T-cell (primary cell): ENCODE measurements at regions not wholly inside any gene's neighbourhood (a gene's known extent, or its start where the extent isn't known, plus 50 kb on each side); places are given as distances from the start of the nearest gene placed in this dataset.

Source experiments
- ATAC-seq, 4 experiments: fragments of 200-7000 bp in 3 of 4; fragments of 150-1000 bp in 1 of 4; cut with Tn5 transposase; replicated peaks in 1 of 4; 1 replicate in 3 of 4; 2 replicates in 1 of 4; pipeline ENCODE4 v1.10.0; 2021; ENCODE audit warnings: moderate library complexity in 3 of 4, mild to moderate bottlenecking in 2 of 4, moderate number of reproducible peaks in 1 of 4
- CTCF ChIA-PET, 2 donors: fragments of 300-600 bp; sonication (Branson Sonifier 250); formaldehyde crosslinking; loops; one replicate each; lab custom pipeline; 2022; ENCODE audit warnings: antibody characterized with exemption in 2 of 2; lab: Charles Lee
- POLR2A ChIA-PET, 2 donors: fragments of 300-600 bp; sonication (Branson Sonifier 250); formaldehyde crosslinking; loops; one replicate each; lab custom pipeline; 2022; ENCODE audit warnings: antibody characterized with exemption in 2 of 2; lab: Charles Lee
- DNase-seq, 35 experiments: peaks; one replicate each; pipeline versions ENCODE4 v3.0.0 to v3.0.0-alpha.2; 2013 to 2023
- H3K27ac ChIP-seq: one replicate; pipeline ENCODE4 v1.5.1; 2013; ENCODE audit warnings: low read length
- H3K27me3 ChIP-seq, 2 experiments: replicated peaks in 1 of 2; 1 replicate in 1 of 2; 2 replicates in 1 of 2; pipeline versions ENCODE4 v1.6.1 to v1.7.0; 2013; ENCODE audit warnings: low read length in 1 of 2, mixed read lengths in 1 of 2; ENCODE audit not compliant: control insufficient read depth in 2 of 2, insufficient read depth in 2 of 2; ENCODE audit errors: extremely low read depth in 1 of 2
- H3K36me3 ChIP-seq, 2 donors: 1 replicate in 1 of 2; 2 replicates in 1 of 2; pipeline versions ENCODE4 v1.6.1 to v1.7.0; 2013; ENCODE audit warnings: low read length in 1 of 2; ENCODE audit not compliant: control insufficient read depth in 2 of 2, insufficient read depth in 1 of 2; ENCODE audit errors: extremely low read depth in 1 of 2
- H3K4me1 ChIP-seq, 2 experiments: 1 replicate in 1 of 2; 2 replicates in 1 of 2; pipeline versions ENCODE4 v1.6.1 to v1.7.0; 2013; ENCODE audit warnings: low read length in 2 of 2, mixed read lengths in 1 of 2; ENCODE audit not compliant: insufficient read depth in 2 of 2, control insufficient read depth in 1 of 2; ENCODE audit errors: extremely low read depth in 1 of 2
- H3K4me3 ChIP-seq, 2 donors: 1 replicate in 1 of 2; 2 replicates in 1 of 2; pipeline versions ENCODE4 v1.5.1 to v1.7.0; 2013; ENCODE audit warnings: mild to moderate bottlenecking in 2 of 2, low read length in 1 of 2, moderate library complexity in 1 of 2; ENCODE audit not compliant: control insufficient read depth in 1 of 2; ENCODE audit errors: extremely low read depth in 1 of 2
- H3K9me3 ChIP-seq: 2 replicates; pipeline ENCODE4 v1.7.0; 2013
- H3K27ac Mint-ChIP-seq, 2 donors: one replicate each; pipeline ENCODE4 v1.8.0; 2020 to 2021; ENCODE audit warnings: mild to moderate bottlenecking in 2 of 2, mixed read lengths in 2 of 2
- H3K27me3 Mint-ChIP-seq, 2 donors: one replicate each; pipeline ENCODE4 v1.8.0; 2021 to 2022; ENCODE audit warnings: mixed read lengths in 2 of 2
- H3K36me3 Mint-ChIP-seq: one replicate; pipeline ENCODE4 v1.8.0; 2021; ENCODE audit warnings: mixed read lengths
- H3K4me1 Mint-ChIP-seq, 3 donors: one replicate each; pipeline ENCODE4 v1.8.0; 2020 to 2022; ENCODE audit warnings: mixed read lengths in 3 of 3, mild to moderate bottlenecking in 1 of 3
- H3K4me3 Mint-ChIP-seq, 3 donors: one replicate each; pipeline ENCODE4 v1.8.0; 2020 to 2022; ENCODE audit warnings: mild to moderate bottlenecking in 3 of 3, mixed read lengths in 3 of 3, moderate library complexity in 3 of 3
- H3K9me3 Mint-ChIP-seq, 3 donors: one replicate each; pipeline ENCODE4 v1.8.0; 2020 to 2022; ENCODE audit warnings: mixed read lengths in 3 of 3
- WGBS: methylation state at CpG from one replicate; pipeline ENCODE4 v1.1.5; 2013; ENCODE audit warnings: missing lambda C conversion rate; ENCODE audit not compliant: insufficient coverage; 5-methylcytosine and 5-hydroxymethylcytosine counted together

- H3K4me3 Mint-ChIP-seq: no peak overlapping the region
- H3K36me3 ChIP-seq: no peaks in the 10 kb centered on the region
- no peaks in the 10 kb centered on the region for H3K4me1 Mint-ChIP-seq
- ATAC-seq (no peak), DNase-seq (no peak)
- H3K27me3 Mint-ChIP-seq: no peaks in the 10 kb centered on the region
- H3K27me3 ChIP-seq: no peaks in the 10 kb centered on the region
- ChIA-PET CTCF (no interaction called here), POLR2A (no interaction called here)
- no peak overlapping the region for H3K4me3 ChIP-seq
- WGBS: no CpG with 5 or more reads among the region's 1 CpG
- no peaks in the 10 kb centered on the region for H3K4me1 ChIP-seq
- no peaks in the 10 kb centered on the region for H3K9me3 ChIP-seq
- H3K27ac ChIP-seq: no peak overlapping the region
- H3K27ac Mint-ChIP-seq: no peak overlapping the region
- peaks cover 0 to 8% (median 0%) of the 10 kb centered on the region in 3 donors for H3K9me3 Mint-ChIP-seq
- H3K36me3 Mint-ChIP-seq: no peaks in the 10 kb centered on the region
These were observed 385.2 kb downstream of the FRK start for GRCh38 chr6:115675443-115675842.

GRCh38 chr6:115668781-115669180 lies 391.9 kb downstream of the FRK start:
- no peak for ATAC-seq
- H3K27me3 ChIP-seq: no peaks in the 10 kb centered on the region
- H3K4me3 ChIP-seq: no peak overlapping the region
- Mint-ChIP-seq H3K4me1 (no peaks in the 10 kb centered on the region), H3K27ac (no peak overlapping the region), H3K36me3 (no peaks in the 10 kb centered on the region), H3K4me3 (no peak overlapping the region), H3K9me3 (peaks cover 0 to 6% (median 0%) of the 10 kb centered on the region in 3 donors), H3K27me3 (no peaks in the 10 kb centered on the region)
- ChIA-PET POLR2A (no interaction called here), CTCF (no interaction called here)
- DNase-seq: no peak
- no peaks in the 10 kb centered on the region for H3K4me1 ChIP-seq
- no CpG with 5 or more reads among the region's 1 CpG for WGBS
- H3K9me3 ChIP-seq: no peaks in the 10 kb centered on the region
- H3K27ac ChIP-seq: no peak overlapping the region
- no peaks in the 10 kb centered on the region for H3K36me3 ChIP-seq

GRCh38 chr6:115668211-115668610 lies 392.5 kb downstream of the FRK start:
- Mint-ChIP-seq H3K36me3 (no peaks in the 10 kb centered on the region), H3K4me1 (no peaks in the 10 kb centered on the region), H3K4me3 (no peak overlapping the region), H3K9me3 (peaks cover 0 to 6% (median 0%) of the 10 kb centered on the region in 3 donors), H3K27me3 (no peaks in the 10 kb centered on the region), H3K27ac (no peak overlapping the region)
- ATAC-seq: no peak
- no peaks in the 10 kb centered on the region for H3K36me3 ChIP-seq
- CTCF ChIA-PET: no interaction called here
- no peaks in the 10 kb centered on the region for H3K4me1 ChIP-seq
- no peaks in the 10 kb centered on the region for H3K9me3 ChIP-seq
- no peak overlapping the region for H3K27ac ChIP-seq
- no peak for DNase-seq
- H3K4me3 ChIP-seq: no peak overlapping the region
- H3K27me3 ChIP-seq: no peaks in the 10 kb centered on the region
- POLR2A ChIA-PET: no interaction called here

- Histone ChIP-seq H3K4me3 (no peak overlapping the region), H3K36me3 (no peaks in the 10 kb centered on the region), H3K9me3 (no peaks in the 10 kb centered on the region), H3K4me1 (no peaks in the 10 kb centered on the region), H3K27me3 (no peaks in the 10 kb centered on the region), H3K27ac (no peak overlapping the region)
- Mint-ChIP-seq H3K27ac (no peak overlapping the region), H3K4me1 (no peaks in the 10 kb centered on the region), H3K27me3 (no peaks in the 10 kb centered on the region), H3K36me3 (no peaks in the 10 kb centered on the region), H3K9me3 (peaks cover 0 to 6% (median 0%) of the 10 kb centered on the region in 3 donors), H3K4me3 (no peak overlapping the region)
- no peak for ATAC-seq
- POLR2A ChIA-PET: no interaction called here
- whole genome bisulfite sequencing: 78% methylated on average over 8 of the region's 8 CpGs
- no peak for DNase-seq
- CTCF ChIA-PET: interaction anchor here in 1 of 2 donors (0.5 kb wide), 1 partner anchor 63 kb away, joined by 4 read pairs; no protein-coding TSS in a partner anchor
These were observed 393.1 kb downstream of the FRK start for GRCh38 chr6:115667478-115668026.

- DNase-seq: no peak
- no peak overlapping the region for H3K4me3 Mint-ChIP-seq
- no CpG with 5 or more reads among the region's 2 CpGs for WGBS
- Histone ChIP-seq H3K27ac (no peak overlapping the region), H3K4me3 (no peak overlapping the region), H3K36me3 (no peaks in the 10 kb centered on the region), H3K4me1 (no peaks in the 10 kb centered on the region), H3K27me3 (no peaks in the 10 kb centered on the region), H3K9me3 (no peaks in the 10 kb centered on the region)
- ChIA-PET POLR2A (no interaction called here), CTCF (interaction anchor here in 1 of 2 donors (0.5 kb wide), 1 partner anchor 62 kb away, joined by 4 read pairs; no protein-coding TSS in a partner anchor)
- H3K4me1 Mint-ChIP-seq: no peaks in the 10 kb centered on the region
- H3K36me3 Mint-ChIP-seq: no peaks in the 10 kb centered on the region
- H3K27ac Mint-ChIP-seq: no peak overlapping the region
- peaks cover 0 to 6% (median 0%) of the 10 kb centered on the region in 3 donors for H3K9me3 Mint-ChIP-seq
- H3K27me3 Mint-ChIP-seq: no peaks in the 10 kb centered on the region
- ATAC-seq: no peak
These were observed 393.7 kb downstream of the FRK start for GRCh38 chr6:115666997-115667396.

GRCh38 chr6:115665310-115665709 lies 395.4 kb downstream of the FRK start:
- no peaks in the 10 kb centered on the region for H3K27me3 Mint-ChIP-seq
- no peak overlapping the region for H3K27ac Mint-ChIP-seq
- H3K9me3 Mint-ChIP-seq: peaks cover 0 to 6% (median 0%) of the 10 kb centered on the region in 3 donors
- POLR2A ChIA-PET: no interaction called here
- WGBS: no CpG with 5 or more reads among the region's 3 CpGs
- H3K4me3 Mint-ChIP-seq: no peak overlapping the region
- DNase-seq (no peak), ATAC-seq (no peak)
- no peaks in the 10 kb centered on the region for H3K4me1 Mint-ChIP-seq
- H3K4me3 ChIP-seq: no peak overlapping the region
- H3K4me1 ChIP-seq: no peaks in the 10 kb centered on the region
- H3K27ac ChIP-seq: no peak overlapping the region
- H3K36me3 ChIP-seq: no peaks in the 10 kb centered on the region
- no peaks in the 10 kb centered on the region for H3K36me3 Mint-ChIP-seq
- CTCF ChIA-PET: interaction anchor here in 1 of 2 donors (0.6 kb wide), 1 partner anchor 47 kb away, joined by 5 read pairs; no protein-coding TSS in a partner anchor
- H3K27me3 ChIP-seq: no peaks in the 10 kb centered on the region
- no peaks in the 10 kb centered on the region for H3K9me3 ChIP-seq

GRCh38 chr6:115663681-115664080 lies 397.0 kb downstream of the FRK start:
- POLR2A ChIA-PET: no interaction called here

More at GRCh38 chr6:115663681-115664080, 397.0 kb downstream of the FRK start:
- Mint-ChIP-seq H3K4me1 (no peaks in the 10 kb centered on the region), H3K4me3 (no peak overlapping the region), H3K27me3 (no peaks in the 10 kb centered on the region), H3K36me3 (no peaks in the 10 kb centered on the region), H3K27ac (no peak overlapping the region), H3K9me3 (peaks cover 0 to 12% (median 12%) of the 10 kb centered on the region in 3 donors)
- Histone ChIP-seq H3K27me3 (no peaks in the 10 kb centered on the region), H3K4me1 (no peaks in the 10 kb centered on the region), H3K27ac (no peak overlapping the region), H3K9me3 (no peaks in the 10 kb centered on the region), H3K4me3 (no peak overlapping the region), H3K36me3 (no peaks in the 10 kb centered on the region)
- ATAC-seq: no peak
- WGBS: 0% methylated on average over 1 of the region's 3 CpGs
- CTCF ChIA-PET: no interaction called here
- DNase-seq: no peak
